Natural killer cell (primary cell): ENCODE measurements at regions not wholly inside any gene's neighbourhood (a gene's known extent, or its start where the extent isn't known, plus 50 kb on each side); places are given as distances from the start of the nearest gene placed in this dataset.

Experiments
- ATAC-seq, 3 donors: fragments of 150-1000 bp in 2 of 3; fragments of 200-7000 bp in 1 of 3; cut with Tn5 transposase; 1 replicate in 1 of 3; 2 replicates in 2 of 3; pipeline ENCODE4 v1.10.0; 2021; ENCODE audit warnings: mild to moderate bottlenecking in 2 of 3, moderate library complexity in 2 of 3
- DNase-seq, 2 donors: peaks; one replicate each; pipeline versions ENCODE4 v3.0.0 to v3.0.0-alpha.2; 2013 to 2021; ENCODE audit warnings: mixed read lengths in 1 of 2
- H3K27ac ChIP-seq: one replicate; pipeline ENCODE4 v1.5.1; 2013; ENCODE audit warnings: mild to moderate bottlenecking, low read length
- H3K27me3 ChIP-seq: one replicate; pipeline ENCODE4 v1.6.1; 2013; ENCODE audit warnings: low read length; ENCODE audit not compliant: control insufficient read depth, insufficient read depth
- H3K36me3 ChIP-seq: one replicate; pipeline ENCODE4 v1.6.1; 2013; ENCODE audit warnings: low read length; ENCODE audit not compliant: control insufficient read depth, insufficient read depth
- H3K4me1 ChIP-seq: one replicate; pipeline ENCODE4 v1.6.1; 2013; ENCODE audit warnings: low read length; ENCODE audit not compliant: control insufficient read depth, insufficient read depth
- H3K4me3 ChIP-seq: one replicate; pipeline ENCODE4 v1.5.1; 2013; ENCODE audit warnings: low read length
- H3K9me3 ChIP-seq: one replicate; pipeline ENCODE4 v1.6.1; 2013; ENCODE audit warnings: low read length; ENCODE audit not compliant: control insufficient read depth, insufficient read depth
- H3K27ac Mint-ChIP-seq, 2 donors: one replicate each; pipeline ENCODE4 v1.8.0; 2022; ENCODE audit warnings: mild to moderate bottlenecking in 2 of 2, mixed read lengths in 2 of 2, moderate library complexity in 1 of 2
- H3K27me3 Mint-ChIP-seq, 2 donors: one replicate each; pipeline ENCODE4 v1.8.0; 2022; ENCODE audit warnings: low read depth in 2 of 2, mixed read lengths in 2 of 2
- H3K36me3 Mint-ChIP-seq: one replicate; pipeline ENCODE4 v1.8.0; 2022; ENCODE audit warnings: mixed read lengths
- H3K4me1 Mint-ChIP-seq, 2 donors: one replicate each; pipeline ENCODE4 v1.8.0; 2022; ENCODE audit warnings: mixed read lengths in 2 of 2
- H3K4me3 Mint-ChIP-seq: one replicate; pipeline ENCODE4 v1.8.0; 2022; ENCODE audit warnings: mild to moderate bottlenecking, moderate library complexity, mixed read lengths
- H3K9me3 Mint-ChIP-seq, 2 donors: one replicate each; pipeline ENCODE4 v1.8.0; 2022; ENCODE audit warnings: mixed read lengths in 2 of 2
- CTCF ChIP-seq: fragments of 200-600 bp; IDR thresholded peaks from one replicate; pipeline ENCODE4 v1.8.0; 2022; ENCODE audit warnings: antibody characterized with exemption
- WGBS: methylation state at CpG from one replicate; pipeline ENCODE4 v1.1.7; 2013; ENCODE audit warnings: missing lambda C conversion rate; ENCODE audit not compliant: insufficient coverage; 5-methylcytosine and 5-hydroxymethylcytosine counted together
- intact Hi-C: fragments of 100-400 bp; cut with micrococcal nuclease; formaldehyde crosslinking; loops from one replicate; pipeline ENCODE4 v1.14.2; 2022

DNA sequence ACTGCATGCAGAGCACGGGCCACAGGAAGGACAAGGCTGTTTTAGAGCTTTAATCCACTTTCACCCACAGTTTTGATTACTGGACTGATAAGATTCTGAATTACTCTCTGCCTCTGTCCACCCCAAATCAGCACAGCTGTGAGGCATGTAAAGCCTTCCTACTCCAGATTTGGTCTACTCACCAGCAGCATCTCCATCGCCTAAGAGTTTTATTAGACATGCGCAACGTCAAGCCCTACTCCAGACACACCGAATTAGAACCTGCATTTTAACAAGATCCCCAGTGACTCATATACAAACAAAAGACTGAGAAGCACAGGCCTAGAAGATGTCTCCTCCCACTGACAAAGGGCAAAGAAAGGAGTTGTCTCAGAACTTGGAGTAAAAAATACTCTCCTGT lies 221.2 kb downstream of the TUSC7 start:
- Histone ChIP-seq H3K4me3 (no peak overlapping the region), H3K36me3 (no peaks in the 10 kb centered on the region), H3K9me3 (peaks cover 5% of the 10 kb centered on the region), H3K27me3 (no peaks in the 10 kb centered on the region), H3K4me1 (no peaks in the 10 kb centered on the region), H3K27ac (no peak overlapping the region)
- Mint-ChIP-seq H3K36me3 (no peaks in the 10 kb centered on the region), H3K4me3 (no peak overlapping the region), H3K9me3 (peaks cover 15 to 17% of the 10 kb centered on the region in 2 donors), H3K4me1 (no peaks in the 10 kb centered on the region), H3K27me3 (no peaks in the 10 kb centered on the region), H3K27ac (no peak overlapping the region)
- 70% methylated on average over 5 of the region's 5 CpGs for WGBS
- intact Hi-C loops: no loop called here
- TF ChIP-seq CTCF: no peak
- ATAC-seq (no peak), DNase-seq (no peak)

DNA sequence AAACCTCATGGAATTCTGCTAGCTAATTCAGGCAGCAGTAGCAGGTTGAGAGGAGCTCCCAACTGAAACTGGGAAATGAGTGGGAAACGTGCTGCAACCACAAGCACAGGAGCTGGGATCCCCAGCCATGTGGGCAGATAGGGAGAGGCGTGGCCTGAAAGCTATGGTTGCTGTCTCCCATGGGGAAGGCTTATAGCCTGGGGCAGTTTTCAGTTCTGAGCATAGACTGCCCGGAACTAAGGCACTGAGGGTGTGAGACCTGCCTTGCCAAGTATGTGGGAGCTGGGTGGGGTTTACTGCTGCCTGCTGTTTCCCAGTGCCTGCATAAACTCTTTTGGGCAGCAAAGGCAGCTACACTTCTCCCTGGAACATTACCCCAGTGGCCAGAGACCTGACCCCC lies 229.5 kb downstream of the TUSC7 start:
- no peak overlapping the region for H3K27ac Mint-ChIP-seq
- H3K9me3 Mint-ChIP-seq: peaks cover 15 to 17% of the 10 kb centered on the region in 2 donors

DNA sequence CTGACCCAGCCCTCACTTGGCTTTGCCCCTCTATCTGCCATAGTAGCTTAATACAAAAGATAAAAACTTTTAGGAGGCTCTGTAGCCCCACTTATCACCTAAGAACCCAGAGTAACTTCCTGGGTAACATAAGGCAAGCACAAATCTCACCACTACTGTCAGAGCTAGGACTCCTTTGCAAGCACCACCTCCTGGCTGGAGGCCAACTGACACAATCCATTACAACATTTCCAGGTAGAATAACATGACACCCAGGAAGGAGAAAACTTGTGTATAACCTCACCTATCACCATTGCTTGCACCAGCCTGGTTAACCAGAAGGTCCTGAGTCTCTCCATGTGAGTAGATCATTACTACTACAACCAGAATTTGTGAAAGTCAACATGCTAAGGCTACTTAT lies 230.0 kb downstream of the TUSC7 start:
- Mint-ChIP-seq H3K27me3 (no peaks in the 10 kb centered on the region), H3K36me3 (no peaks in the 10 kb centered on the region), H3K27ac (no peak overlapping the region), H3K9me3 (peaks cover 17% of the 10 kb centered on the region in 2 donors), H3K4me3 (no peak overlapping the region), H3K4me1 (no peaks in the 10 kb centered on the region)
- ATAC-seq (no peak), DNase-seq (no peak)
- no peaks in the 10 kb centered on the region for H3K36me3 ChIP-seq
- no peaks in the 10 kb centered on the region for H3K27me3 ChIP-seq
- peaks cover 2% of the 10 kb centered on the region for H3K9me3 ChIP-seq
- no peaks in the 10 kb centered on the region for H3K4me1 ChIP-seq
- TF ChIP-seq CTCF: no peak
- no peak overlapping the region for H3K4me3 ChIP-seq
- H3K27ac ChIP-seq: no peak overlapping the region
- intact Hi-C loops: no loop called here

More for the DNA sequence above, 229.5 kb downstream of the TUSC7 start:
- ATAC-seq (no peak), DNase-seq (no peak)
- no peak for TF ChIP-seq CTCF
- no peaks in the 10 kb centered on the region for H3K36me3 Mint-ChIP-seq
- no peaks in the 10 kb centered on the region for H3K27me3 Mint-ChIP-seq
- no peak overlapping the region for H3K27ac ChIP-seq
- no peak overlapping the region for H3K4me3 Mint-ChIP-seq
- H3K9me3 ChIP-seq: peaks cover 2% of the 10 kb centered on the region
- intact Hi-C loops: no loop called here
- 77% methylated on average over 3 of the region's 3 CpGs for WGBS
- H3K4me3 ChIP-seq: no peak overlapping the region
- no peaks in the 10 kb centered on the region for H3K4me1 Mint-ChIP-seq
- H3K4me1 ChIP-seq: no peaks in the 10 kb centered on the region
- no peaks in the 10 kb centered on the region for H3K27me3 ChIP-seq
- no peaks in the 10 kb centered on the region for H3K36me3 ChIP-seq

DNA sequence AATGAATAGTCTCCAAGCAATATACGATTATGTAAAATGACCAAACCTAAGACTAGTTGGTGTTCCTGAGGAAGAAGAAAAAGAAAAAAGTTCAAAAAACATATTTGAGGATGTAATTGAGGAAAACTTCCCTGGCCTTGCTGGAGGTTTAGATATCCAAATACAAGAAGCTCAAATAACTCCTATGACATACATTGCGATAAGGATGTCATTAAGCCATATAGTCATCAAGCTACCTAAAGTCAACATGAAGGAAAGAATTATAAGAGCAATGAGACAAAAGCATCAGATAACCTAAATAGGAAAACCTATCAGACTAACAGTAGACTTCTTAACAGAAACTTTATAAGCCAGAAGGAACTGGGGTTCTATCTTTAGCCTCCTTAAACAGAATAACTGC lies 231.1 kb downstream of the TUSC7 start:
- no peak for TF ChIP-seq CTCF
- no peak overlapping the region for H3K27ac Mint-ChIP-seq

More for the DNA sequence above, 231.1 kb downstream of the TUSC7 start:
- Histone ChIP-seq H3K27me3 (no peaks in the 10 kb centered on the region), H3K36me3 (no peaks in the 10 kb centered on the region), H3K27ac (no peak overlapping the region), H3K4me3 (no peak overlapping the region), H3K9me3 (peaks cover 2% of the 10 kb centered on the region), H3K4me1 (no peaks in the 10 kb centered on the region)
- ATAC-seq: no peak
- DNase-seq: no peak
- Mint-ChIP-seq H3K27me3 (no peaks in the 10 kb centered on the region), H3K4me1 (no peaks in the 10 kb centered on the region), H3K36me3 (no peaks in the 10 kb centered on the region), H3K4me3 (no peak overlapping the region), H3K9me3 (peaks cover 12 to 13% of the 10 kb centered on the region in 2 donors)
- intact Hi-C loops: no loop called here
- no CpG with 5 or more reads among the region's 2 CpGs for WGBS
